ENCODE measurements at regions not wholly inside any gene's neighbourhood (a gene's known extent, or its start where the extent isn't known, plus 50 kb on each side); places are given as distances from the start of the nearest gene placed in this dataset.

DNA sequence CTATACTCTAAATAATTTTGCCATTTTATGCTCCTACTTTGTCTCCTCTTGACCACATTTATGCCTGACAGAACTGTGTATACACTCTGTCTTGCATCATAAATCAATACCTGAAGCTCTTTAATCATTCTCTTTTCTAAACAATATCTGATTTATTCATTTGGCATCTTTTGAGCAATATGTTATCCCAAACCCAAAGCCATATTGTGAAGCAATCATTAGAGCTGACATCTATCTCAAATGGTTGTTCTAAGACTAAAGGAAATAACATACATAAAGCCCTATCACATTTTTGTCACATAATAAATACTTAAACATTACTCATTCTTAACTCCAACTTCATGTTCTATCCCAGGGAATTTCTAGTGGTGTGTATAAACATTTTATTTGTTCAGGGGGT lies 717.6 kb downstream of the SORCS1 start:
- no peak for TF ChIP-seq POLR2A (IDR thresholded peaks at IDR 0.05)
- TF ChIP-seq CTCF (IDR thresholded peaks at IDR 0.05), result no peak
